Stimulated activated CD8-positive, alpha-beta memory T cell treated with anti-CD3 and anti-CD28 coated beads, Interleukin-15, amount 100 ng/mL, for 48 hours (primary cell): ENCODE measurements at regions not wholly inside any gene's neighbourhood (a gene's known extent, or its start where the extent isn't known, plus 50 kb on each side); places are given as distances from the start of the nearest gene placed in this dataset.
"Not testable (repeated sequence)": the region's sequence is repeated elsewhere in the genome, so short reads cannot be mapped to it uniquely, and the experiment has no call there.

ENCODE experiments used
- DNase-seq, 2 donors: peaks; one replicate each; pipeline ENCODE4 v3.0.0-alpha.2; 2020; ENCODE audit warnings: low read depth in 2 of 2

DNA sequence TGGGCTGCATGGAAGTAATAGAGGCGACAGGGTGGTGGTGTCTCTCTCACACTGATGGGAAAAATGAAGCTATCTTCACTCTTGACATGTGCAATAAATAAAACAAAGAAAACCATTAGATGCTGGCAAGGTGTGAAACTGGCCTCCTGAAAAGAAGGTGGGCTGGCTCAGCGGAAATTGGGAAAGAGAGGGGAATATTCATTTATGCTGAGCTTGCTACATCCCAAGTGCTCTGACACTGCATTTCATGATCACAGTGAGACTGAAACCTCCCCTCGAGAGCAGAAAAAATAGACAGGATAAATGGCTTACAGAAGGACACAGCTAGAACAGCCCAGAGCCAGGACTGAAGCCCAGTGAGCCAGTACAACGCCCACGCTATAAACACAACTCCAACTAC is 112.1 kb upstream of the SMLR1 start:
- no peak for DNase-seq

GRCh38 chr6:130716466-130716865 is 110.7 kb upstream of the SMLR1 start:
- DNase-seq = no peak

GRCh38 chr6:130717657-130718056 is 109.5 kb upstream of the SMLR1 start:
- DNase-seq = no peak

DNA sequence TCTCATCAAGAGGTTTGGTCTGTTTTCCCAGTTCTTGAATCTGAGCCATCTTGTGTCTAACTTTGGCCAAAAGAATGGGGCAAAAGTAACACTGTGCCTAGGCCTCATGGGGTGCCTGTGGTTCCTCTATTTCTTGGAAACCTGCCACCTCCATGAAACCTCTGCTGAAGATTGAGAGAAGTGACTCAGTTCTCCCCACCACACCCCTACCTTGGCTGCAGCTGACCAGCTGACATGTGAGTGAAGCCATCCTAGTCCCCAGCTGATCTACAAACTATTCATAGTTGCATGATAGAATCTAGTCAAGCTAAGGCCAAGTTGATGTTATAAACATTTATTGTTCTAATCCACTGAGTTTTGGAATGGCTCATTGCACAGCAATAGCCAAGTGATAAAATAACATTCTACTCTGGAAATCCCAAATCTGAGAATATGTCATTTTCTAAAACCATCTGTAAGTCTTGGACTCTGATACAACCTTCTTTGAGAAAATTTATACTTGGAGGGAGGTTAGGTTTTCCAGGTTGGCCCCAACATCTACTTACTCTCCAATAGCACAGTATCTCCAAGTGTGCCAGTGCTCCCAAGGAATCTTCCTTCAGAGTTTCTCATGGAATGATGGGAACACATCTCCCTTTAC is 107.0 kb upstream of the SMLR1 start:
- DNase-seq = peak in 1 of 2 donors; percentile 17

DNA sequence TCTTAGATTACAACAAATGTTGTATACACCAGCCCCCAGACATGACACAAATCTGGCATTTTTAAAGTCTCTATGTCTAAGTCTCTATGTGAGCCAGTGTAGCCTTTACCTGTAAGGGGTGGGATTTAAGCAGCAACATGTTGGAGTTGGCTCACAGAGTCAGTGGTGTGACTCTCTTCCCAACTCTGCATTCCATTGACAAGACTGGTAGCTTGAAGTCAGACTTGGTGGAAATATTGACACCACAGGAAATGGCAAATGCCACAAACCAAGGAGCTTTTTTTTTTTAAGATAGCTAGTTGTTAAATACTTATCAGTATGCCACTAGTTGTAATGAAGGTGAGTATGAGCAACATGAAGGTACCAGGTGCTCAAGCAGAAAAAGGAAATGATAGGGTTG is 103.1 kb upstream of the SMLR1 start:
- no peak for DNase-seq

- no peak for DNase-seq
Observed at GRCh38 chr6:130725551-130725950, 101.7 kb upstream of the SMLR1 start.

- DNase-seq = not testable (repeated sequence)
Observed at GRCh38 chr6:130728064-130728463, 99.1 kb upstream of the SMLR1 start.

DNA sequence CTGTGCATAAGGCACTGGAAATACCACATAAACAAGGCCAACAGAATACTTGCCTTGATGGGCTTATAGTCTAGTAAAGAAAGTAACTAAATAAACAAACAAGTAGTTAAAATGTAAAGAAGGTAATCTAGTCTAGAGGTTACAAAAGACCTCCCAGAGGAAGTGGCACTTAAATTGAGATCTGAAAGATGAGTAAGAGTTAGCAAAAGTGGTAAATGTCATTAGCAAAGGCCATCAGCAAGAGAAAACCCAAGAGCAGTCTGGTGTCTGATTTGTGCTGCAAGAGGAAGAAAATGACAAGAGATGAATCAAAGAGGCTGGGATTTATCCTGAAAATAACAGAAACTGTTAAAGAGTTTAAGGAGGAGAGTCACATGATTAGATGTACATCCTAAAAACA is 96.6 kb upstream of the SMLR1 start:
- no peak for DNase-seq

- DNase-seq = no peak
Observed at GRCh38 chr6:130734161-130734560, 93.0 kb upstream of the SMLR1 start.

DNA sequence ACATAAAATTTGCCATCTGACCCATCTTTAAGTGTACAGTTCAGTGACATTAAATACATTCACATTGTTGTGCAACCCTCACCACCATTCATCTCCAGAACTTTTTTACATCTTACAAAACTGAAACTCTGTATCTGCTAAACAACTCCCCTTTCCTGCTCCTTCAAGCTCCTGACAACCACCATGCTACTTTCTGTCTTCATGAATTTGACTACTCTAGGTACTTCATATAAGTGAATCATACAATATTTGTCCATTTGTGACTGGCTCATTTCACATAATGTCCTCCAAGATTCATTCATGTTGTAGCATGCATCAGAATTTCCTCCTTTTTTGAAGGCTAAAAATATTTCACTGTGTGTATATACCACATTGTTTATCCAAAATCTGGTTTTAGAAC is 86.9 kb upstream of the SMLR1 start:
- no peak for DNase-seq

DNA sequence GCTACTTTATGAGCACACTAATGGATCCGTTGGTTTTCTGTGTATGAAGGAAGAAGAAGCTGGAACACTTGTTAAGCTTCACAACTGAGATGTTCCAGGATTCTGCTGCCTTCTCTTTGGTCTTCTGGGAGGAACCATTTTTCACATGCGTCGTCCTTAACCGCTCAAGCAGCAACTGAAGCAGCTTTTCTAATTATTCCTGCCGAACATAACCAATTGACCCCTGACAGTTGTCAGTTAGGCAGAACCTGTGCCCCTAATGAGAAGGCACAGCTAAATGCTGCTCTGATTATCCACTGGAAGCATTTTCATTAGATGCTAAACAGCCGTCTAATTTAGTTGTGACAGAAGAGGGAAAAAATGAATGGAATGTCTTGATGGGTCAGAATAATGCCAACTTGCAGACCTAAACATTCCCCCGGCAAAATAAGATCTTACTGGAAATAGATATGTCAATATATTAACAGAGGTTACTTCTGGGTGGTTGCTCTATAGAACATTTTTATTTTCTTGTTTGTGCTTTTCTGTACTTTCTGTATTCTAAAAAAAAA is 85.0 kb upstream of the SMLR1 start:
- DNase-seq = no peak

GRCh38 chr6:130743175-130743574 is 84.0 kb upstream of the SMLR1 start:
- no peak for DNase-seq

DNA sequence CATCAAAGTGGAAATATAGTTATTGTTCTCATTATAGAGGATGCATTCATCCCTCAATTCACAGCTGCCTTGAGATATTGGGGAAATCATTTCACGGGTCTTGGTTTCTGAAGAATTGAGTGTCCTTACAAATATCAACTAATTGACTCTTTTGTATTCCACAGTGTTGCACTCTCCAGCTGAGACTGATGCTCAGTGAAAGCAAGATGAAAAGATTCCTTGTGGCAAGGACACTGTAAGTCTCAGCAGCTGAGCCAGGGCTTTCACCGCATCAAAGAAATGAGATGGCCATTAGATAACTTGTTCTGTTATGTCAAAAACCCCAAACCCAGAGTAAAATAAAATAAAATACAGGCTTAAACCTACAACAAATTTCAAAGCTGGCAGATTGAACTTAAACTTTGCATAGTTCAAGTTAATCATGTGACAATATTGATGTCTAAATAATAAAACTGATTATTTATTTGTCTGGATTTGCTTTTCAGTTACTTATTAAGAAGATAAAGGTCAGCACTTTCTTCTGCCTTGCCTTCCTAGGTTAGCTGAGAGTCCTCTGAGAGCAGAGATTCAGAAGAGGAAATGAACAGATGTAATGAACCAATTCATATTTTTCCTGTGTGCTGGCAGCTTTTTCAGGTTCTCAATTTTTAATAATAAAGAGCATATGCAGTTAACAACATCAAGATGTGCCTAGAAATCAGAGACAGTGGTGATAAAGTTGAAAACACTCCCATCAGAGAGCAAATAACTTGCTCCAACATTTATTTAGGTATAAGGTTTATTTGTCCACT is 82.4 kb upstream of the SMLR1 start:
- no peak for DNase-seq

GRCh38 chr6:130748041-130748440 is 79.2 kb upstream of the SMLR1 start:
- DNase-seq = no peak

- no peak for DNase-seq
Observed at GRCh38 chr6:130749402-130749801, 77.8 kb upstream of the SMLR1 start.

DNA sequence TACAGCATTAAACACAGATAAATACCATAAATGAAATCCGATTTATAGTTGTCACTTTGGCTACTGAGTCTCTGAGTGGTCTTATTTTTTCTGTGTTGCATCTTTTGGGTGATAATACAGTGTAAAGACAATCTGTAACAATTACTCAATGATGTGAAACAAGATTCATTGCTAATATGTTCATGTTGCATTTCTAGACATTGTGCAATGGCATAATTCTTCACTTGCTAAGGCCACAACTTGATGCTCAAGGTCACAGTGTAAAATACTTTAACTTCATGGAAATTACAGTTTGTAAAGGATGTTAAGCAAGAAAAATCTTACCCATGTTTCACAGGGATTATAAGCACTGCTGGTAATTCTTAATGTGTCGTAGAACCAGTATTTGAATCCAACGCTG is 74.9 kb upstream of the SMLR1 start:
- DNase-seq = no peak

DNA sequence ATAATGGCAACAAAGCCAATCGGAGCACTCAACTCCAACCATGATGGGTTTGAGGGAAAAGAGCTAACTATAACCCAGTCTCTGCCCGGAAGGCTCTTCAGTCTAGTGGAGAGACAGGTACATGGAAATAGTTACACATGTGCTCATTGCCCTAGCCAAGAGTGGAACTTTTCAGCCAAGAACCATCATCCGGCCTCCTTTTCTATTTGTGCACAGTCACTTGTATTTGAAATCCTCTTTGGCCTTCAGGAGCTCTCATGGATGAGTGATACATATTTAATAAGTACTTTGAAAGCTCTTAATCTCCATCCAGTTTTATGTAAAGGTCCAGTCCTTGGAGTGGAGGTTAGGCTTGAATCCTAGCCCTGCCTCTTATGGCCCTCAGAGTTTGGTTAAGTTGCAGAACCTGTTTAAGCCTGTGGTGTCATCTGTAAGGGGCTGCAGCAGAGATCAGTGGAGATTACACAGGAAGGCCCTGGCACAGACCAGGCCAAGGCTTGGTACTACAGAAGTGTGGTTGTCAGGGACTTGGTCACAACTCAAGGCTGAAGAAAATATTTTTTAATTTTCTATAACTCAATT is 72.3 kb upstream of the SMLR1 start:
- no peak for DNase-seq

- DNase-seq = no peak
Observed at GRCh38 chr6:130755368-130756034, 71.7 kb upstream of the SMLR1 start.

- DNase-seq = no peak
Observed at GRCh38 chr6:130756824-130757223, 70.4 kb upstream of the SMLR1 start.

GRCh38 chr6:130758813-130759212 is 68.4 kb upstream of the SMLR1 start:
- DNase-seq = no peak

DNA sequence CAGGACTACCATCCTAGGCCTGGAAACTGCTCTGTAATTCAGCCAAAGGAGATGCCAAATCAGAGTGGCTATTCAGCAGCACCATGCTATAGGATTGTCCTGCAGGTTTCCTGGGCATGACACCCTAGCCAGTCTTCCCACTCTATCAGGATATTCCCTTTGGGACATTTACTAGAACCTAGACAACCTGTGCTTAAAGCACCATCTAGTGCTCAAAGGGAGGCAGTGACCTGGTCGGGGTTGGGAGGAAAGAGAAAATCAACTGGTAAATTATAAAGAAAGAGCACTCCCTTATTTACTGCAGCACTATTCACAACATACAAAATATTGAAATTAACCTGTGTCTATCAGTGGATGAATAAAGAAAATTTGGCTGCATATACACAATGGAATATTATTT is 67.2 kb upstream of the SMLR1 start:
- no peak for DNase-seq

- no peak for DNase-seq
Observed at GRCh38 chr6:130761286-130761685, 65.9 kb upstream of the SMLR1 start.
